Neural progenitor cell (in vitro differentiated cells): ENCODE measurements at regions not wholly inside any gene's neighbourhood (a gene's known extent, or its start where the extent isn't known, plus 50 kb on each side); places are given as distances from the start of the nearest gene placed in this dataset.

ENCODE experiments used
- EZH2 ChIP-seq: fragments of 200-600 bp; sonication (generic); IDR thresholded peaks from 2 replicates; pipeline ENCODE4 v1.6.1; 2017; ENCODE audit warnings: antibody characterized with exemption, mild to moderate bottlenecking, moderate library complexity
- TF ChIP-seq, protein P1 (sequence below): fragments of 200-600 bp; sonication (generic); IDR thresholded peaks from 2 replicates; pipeline ENCODE4 v1.5.1; 2017; ENCODE audit warnings: antibody characterized with exemption, mild to moderate bottlenecking

GRCh38 chr12:130054803-130055202 lies 107.5 kb upstream of the FZD10 start:
- TF ChIP-seq, protein P1, sequence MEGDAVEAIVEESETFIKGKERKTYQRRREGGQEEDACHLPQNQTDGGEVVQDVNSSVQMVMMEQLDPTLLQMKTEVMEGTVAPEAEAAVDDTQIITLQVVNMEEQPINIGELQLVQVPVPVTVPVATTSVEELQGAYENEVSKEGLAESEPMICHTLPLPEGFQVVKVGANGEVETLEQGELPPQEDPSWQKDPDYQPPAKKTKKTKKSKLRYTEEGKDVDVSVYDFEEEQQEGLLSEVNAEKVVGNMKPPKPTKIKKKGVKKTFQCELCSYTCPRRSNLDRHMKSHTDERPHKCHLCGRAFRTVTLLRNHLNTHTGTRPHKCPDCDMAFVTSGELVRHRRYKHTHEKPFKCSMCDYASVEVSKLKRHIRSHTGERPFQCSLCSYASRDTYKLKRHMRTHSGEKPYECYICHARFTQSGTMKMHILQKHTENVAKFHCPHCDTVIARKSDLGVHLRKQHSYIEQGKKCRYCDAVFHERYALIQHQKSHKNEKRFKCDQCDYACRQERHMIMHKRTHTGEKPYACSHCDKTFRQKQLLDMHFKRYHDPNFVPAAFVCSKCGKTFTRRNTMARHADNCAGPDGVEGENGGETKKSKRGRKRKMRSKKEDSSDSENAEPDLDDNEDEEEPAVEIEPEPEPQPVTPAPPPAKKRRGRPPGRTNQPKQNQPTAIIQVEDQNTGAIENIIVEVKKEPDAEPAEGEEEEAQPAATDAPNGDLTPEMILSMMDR, result no peak
- no peak for TF ChIP-seq EZH2
